ENCODE measurements at regions not wholly inside any gene's neighbourhood (a gene's known extent, or its start where the extent isn't known, plus 50 kb on each side); places are given as distances from the start of the nearest gene placed in this dataset.

- DNase-seq (ENCODE audit: low read depth in 2 of 3, low spot score in 2 of 3), result no peak
These were observed 193.7 kb downstream of the TTC39B start for GRCh38 chr9:15113288-15113687.

- no peak for DNase-seq (ENCODE audit: low read depth in 2 of 3, low spot score in 2 of 3)
These were observed 195.9 kb downstream of the TTC39B start for GRCh38 chr9:15111071-15111470.

DNA sequence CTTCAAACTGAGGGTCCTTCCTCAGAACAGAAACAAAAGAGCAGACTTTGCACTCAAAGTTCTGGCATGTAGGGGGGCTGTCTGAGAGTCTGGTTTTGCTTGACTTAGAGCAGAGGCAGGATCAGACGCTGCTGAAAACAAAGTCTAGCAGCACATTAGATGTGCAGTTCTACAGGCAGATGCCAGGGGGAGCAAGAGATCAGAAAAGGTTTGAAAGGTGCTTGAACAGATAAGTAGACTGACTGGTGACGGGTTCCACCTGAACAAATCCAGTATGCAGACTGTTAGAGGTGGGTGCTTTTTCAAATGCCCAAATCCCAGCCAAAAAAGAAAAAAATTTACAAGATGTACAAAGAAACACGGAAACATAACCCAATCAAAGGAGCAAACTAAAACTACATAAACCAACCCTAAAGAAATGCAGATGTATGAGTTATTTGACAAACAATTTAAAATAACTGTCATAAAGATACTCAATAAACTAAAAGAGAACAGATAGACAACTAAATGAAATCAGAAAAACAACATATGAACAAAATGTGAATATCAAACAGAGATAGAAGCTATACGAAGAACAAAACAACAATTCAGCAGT lies 194.7 kb upstream of the FREM1 start:
- peak in 2 of 3 donors; percentile 12 to 53 for DNase-seq (ENCODE audit: low read depth in 2 of 3, low spot score in 2 of 3)

DNA sequence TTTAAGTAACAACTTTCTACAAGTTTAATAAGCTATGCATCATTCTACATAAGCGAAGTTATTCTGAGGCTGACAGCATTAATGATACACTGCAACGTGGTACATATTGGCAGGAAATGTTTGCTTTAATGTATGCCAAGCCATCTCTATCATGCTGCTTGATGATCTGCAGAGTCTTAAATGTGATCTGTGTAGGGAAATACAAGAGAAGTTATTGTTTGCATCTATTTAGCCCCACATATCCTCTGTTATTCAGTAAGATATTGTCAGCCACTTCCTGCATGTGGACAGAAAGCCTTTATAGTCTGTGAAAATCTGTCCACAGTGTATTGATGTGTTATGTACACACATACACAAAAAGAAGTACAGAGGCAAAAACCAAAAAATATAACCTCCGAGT lies 193.1 kb upstream of the FREM1 start:
- DNase-seq (ENCODE audit: low read depth in 2 of 3, low spot score in 2 of 3), result no peak

DNA sequence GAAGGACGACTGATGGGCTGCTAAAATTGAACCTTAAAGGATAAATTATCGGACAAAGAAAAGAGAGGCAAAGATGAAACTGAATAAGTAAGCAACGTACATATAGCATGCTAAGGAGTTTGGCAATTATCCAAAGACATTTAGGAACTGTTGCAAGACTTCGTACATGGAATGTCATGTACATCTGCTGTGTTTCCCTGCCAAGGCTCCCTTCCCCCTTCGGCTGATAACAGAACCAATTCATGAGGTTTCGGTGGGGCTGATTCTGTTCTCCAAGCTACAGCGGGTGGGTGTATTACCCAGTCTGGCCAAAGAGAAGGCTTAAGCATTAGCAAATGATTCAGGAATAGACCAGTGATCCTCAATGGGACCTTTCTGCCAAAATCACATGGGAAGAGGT lies 190.9 kb upstream of the FREM1 start:
- no peak for DNase-seq (ENCODE audit: low read depth in 2 of 3, low spot score in 2 of 3)

- DNase-seq (ENCODE audit: low read depth in 2 of 3, low spot score in 2 of 3), result no peak
These were observed 190.3 kb upstream of the FREM1 start for GRCh38 chr9:15100571-15100970.

GRCh38 chr9:15096972-15097371 lies 186.7 kb upstream of the FREM1 start:
- DNase-seq (ENCODE audit: low read depth in 2 of 3, low spot score in 2 of 3), result no peak

- no peak for DNase-seq (ENCODE audit: low read depth in 2 of 3, low spot score in 2 of 3)
These were observed 176.6 kb upstream of the FREM1 start for GRCh38 chr9:15086778-15087324.

DNA sequence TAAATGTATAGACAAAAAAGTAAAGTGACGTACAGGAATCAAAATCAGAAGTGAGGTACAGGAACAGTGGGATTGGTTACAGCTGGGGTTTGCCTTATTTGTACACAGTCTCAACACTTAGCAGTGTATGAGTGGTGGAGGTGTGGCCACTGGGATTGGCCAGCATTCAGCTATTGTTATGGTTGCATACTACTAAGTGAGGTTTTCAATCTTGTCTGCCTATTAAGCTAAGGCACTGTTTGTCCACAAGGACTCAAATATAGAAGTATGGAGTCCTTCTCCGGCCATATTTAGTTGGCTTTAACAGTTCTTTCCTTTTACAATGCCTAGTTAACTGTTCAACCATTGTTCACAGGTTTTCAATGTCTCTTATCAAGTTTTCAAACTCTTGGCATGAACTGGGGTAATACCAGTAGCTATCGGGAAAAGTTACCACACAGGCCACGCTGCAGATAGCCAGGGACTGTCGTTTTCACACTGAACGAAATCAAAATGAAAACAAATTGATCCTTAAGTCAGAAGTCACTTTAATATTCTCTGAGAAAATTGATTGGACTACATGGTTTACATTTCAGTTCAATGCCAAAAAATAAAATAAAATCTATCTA lies 176.0 kb upstream of the FREM1 start:
- no peak for DNase-seq (ENCODE audit: low read depth in 2 of 3, low spot score in 2 of 3)

DNA sequence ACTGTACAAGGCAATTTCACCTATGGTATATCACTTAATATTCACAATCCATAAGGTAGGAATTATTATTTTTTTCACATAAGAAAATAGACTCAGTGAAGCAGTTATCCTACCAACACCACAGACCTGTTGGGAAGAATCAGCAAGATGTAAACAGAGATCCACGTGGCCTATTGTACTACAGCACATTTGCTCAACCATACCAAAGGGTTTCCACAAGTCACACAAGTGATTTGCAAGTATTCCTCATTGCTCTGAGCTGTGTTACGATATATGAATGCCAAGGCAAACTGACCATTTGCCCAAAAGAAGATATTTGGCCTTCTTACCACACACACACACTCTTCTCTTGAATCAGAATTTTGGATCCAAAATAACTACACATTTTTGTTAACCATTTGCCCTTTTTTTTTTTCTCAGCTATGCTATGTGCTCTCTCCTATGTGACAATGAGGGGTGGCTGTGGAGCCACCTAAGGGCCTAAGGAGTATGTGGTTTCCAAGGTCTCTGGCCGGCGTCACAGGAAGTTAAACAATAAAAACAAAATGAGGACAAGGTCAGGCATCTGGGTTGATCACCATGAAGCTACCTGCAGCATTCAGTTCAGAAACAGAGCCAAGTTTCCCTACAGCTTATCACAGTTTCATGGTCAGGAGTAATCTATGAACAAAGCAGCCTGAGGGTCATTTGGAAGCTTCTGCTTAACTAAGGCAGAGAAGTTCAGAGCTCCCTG lies 171.0 kb upstream of the FREM1 start:
- DNase-seq (ENCODE audit: low read depth in 2 of 3, low spot score in 2 of 3), result no peak

DNA sequence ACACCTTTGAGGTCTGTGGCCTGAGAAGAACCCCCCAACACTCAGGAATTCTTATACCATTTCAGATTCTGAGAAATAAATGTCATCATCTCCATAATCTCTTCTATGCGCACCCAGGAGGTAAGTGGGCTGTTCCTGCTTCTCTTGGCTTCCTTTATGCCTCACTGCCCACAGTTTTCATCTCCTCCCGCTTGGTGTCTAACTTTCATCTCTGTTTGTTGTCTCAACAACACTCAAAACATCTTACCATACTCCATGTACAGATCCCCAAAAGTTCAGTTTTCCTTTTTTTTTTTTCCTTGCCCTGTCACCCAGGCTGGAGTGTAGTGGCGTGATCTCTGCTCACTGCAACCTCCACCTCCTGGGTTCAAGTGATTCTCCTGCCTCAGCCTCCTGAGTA lies 170.2 kb upstream of the FREM1 start:
- no peak for DNase-seq (ENCODE audit: low read depth in 2 of 3, low spot score in 2 of 3)

DNA sequence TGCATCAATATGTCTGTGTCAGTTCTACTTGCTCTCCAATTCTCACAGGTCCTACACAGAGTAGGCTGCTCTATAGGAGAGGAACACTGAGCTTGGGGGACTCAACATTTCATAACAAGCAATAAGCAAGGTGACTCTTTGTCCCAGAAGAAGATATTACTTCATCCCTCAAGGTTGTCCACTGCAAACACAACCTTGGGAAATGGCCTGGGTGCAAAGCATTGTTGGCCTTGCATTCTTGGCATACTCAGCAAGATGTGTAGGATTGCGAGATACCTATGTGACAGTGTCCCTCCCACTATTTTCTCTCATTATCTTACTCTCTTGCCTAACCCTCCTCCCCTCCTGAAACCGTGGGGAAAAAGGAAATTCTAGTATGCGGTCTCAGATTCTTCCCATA lies 169.8 kb upstream of the FREM1 start:
- DNase-seq (ENCODE audit: low read depth in 2 of 3, low spot score in 2 of 3), result no peak

GRCh38 chr9:15077946-15078729 lies 167.9 kb upstream of the FREM1 start:
- no peak for DNase-seq (ENCODE audit: low read depth in 2 of 3, low spot score in 2 of 3)

DNA sequence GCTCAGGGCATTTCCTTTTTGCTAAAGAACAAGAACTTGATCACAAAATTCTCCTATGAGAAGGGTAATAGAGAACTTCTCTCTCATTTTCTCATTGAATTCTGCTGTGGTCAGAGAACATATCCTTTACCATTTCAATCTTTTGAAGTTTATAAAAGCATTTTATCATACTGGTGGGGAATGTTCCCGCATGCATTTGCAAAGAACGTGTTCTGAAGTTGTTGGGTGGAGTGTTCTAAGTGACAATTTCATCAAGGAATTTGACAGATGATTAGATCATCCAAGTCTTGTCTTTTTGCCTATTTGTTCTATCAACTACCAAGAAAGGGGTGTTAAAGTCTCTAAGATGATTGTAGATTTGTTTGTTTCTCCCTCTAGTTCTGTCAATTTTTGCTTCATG lies 163.4 kb upstream of the FREM1 start:
- DNase-seq (ENCODE audit: low read depth in 2 of 3, low spot score in 2 of 3), result no peak

DNA sequence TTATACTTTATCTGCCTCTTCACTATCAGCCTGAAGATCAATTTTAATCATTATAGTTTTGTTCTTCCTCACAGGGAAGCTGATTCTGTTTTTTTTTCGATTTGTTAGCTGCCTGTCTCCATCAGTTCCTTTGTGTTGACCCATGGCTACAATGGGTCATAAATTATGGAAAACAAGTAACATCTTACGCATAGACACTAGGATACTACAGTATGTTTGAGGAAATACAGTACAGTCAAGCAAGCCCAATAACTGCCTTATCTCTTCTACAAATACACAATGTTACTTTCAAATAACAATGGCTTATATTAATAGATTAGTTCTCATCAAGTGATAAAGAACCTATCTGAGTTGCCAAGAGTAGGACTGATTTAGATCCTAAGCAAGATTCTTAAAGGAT lies 160.5 kb upstream of the FREM1 start:
- DNase-seq (ENCODE audit: low read depth in 2 of 3, low spot score in 2 of 3), result no peak

- DNase-seq (ENCODE audit: low read depth in 2 of 3, low spot score in 2 of 3), result no peak
These were observed 158.9 kb upstream of the FREM1 start for GRCh38 chr9:15069106-15069505.

- DNase-seq (ENCODE audit: low read depth in 2 of 3, low spot score in 2 of 3), result peak in 1 of 3 donors; percentile 60
These were observed 158.0 kb upstream of the FREM1 start for GRCh38 chr9:15068261-15068660.

DNA sequence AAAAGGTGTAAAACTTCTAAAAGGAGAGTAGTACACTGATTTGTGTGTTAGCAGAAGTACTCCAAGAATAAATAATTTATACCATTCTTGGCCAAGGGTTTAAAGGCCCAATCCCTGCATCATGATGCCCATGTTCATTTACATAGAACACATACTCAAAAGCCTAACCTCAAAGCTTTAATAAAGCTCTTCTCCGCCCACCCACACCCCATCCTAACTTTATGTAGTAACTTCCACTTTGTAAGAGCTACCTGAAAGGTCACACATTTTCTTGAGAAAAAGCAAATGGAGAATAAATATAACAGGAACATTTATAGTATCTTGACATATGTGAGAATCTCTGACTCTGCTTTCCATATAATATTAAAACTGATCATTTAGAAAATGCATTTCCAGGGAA lies 148.8 kb upstream of the FREM1 start:
- no peak for DNase-seq (ENCODE audit: low read depth in 2 of 3, low spot score in 2 of 3)

DNA sequence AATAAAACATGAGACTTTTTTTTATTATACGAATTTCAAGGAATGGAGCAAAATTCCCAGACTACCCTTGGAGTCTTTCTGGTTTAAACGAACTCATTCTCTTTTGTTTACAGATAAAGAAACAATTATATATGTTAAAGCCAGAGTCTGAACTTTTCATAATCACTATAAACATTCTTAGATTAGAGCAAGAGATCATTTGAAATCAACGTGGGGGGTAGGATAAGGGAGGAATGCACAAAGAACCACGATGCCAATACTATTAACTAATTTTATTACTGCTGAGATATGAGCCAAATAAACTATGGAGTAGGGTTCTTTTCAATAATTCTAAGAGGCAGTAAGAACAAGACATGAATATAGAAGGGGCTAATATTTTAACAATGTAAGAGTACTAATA lies 148.0 kb upstream of the FREM1 start:
- DNase-seq (ENCODE audit: low read depth in 2 of 3, low spot score in 2 of 3), result no peak

DNA sequence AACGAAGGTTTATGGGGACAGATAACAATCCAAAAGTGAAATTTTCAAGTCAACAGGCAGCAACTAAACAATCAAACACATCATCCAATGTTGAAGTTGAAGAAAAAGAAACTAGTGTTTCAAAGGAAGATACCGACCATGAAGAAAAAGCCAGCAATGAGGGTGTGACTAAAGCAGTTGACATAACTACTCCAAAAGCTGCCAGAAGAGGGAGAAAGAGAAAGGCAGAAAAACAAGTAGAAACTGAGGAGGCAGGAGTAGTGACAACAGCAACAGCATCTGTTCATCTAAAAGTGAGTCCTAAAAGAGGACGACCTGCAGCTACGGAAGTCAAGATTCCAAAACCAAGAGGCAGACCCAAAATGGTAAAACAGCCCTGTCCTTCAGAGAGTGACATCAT lies 145.1 kb upstream of the FREM1 start:
- peak in 1 of 3 donors; percentile 31 for DNase-seq (ENCODE audit: low read depth in 2 of 3, low spot score in 2 of 3)

- DNase-seq (ENCODE audit: low read depth in 2 of 3, low spot score in 2 of 3), result no peak
These were observed 138.5 kb upstream of the FREM1 start for GRCh38 chr9:15048772-15049171.

All from hematopoietic multipotent progenitor cell (in vitro differentiated cells).